ENCODE measurements at regions not wholly inside any gene's neighbourhood (a gene's known extent, or its start where the extent isn't known, plus 50 kb on each side); places are given as distances from the start of the nearest gene placed in this dataset.
"Not testable (repeated sequence)": the region's sequence is repeated elsewhere in the genome, so short reads cannot be mapped to it uniquely, and the experiment has no call there.

- H3K4me2 ChIP-seq (ENCODE audit: low read depth, low read length); H3K4me1 ChIP-seq (ENCODE audit: insufficient read depth, low read length); BruUV-seq (replicated peaks); H3K27me3 ChIP-seq (ENCODE audit: control insufficient read depth in 1 of 2, insufficient read depth in 2 of 2, low read length in 2 of 2); H3K9me3 ChIP-seq (ENCODE audit: low read length); CTCF ChIA-PET (ENCODE audit: low intra/inter-chr PET ratio, low total read pairs); DNase-seq (ENCODE audit: low spot score); intact Hi-C loops (cut with micrococcal nuclease; ENCODE audit: unreplicated experiment); H3K36me3 ChIP-seq (replicated peaks in 1 of 2; ENCODE audit: control insufficient read depth in 1 of 2, insufficient read depth in 2 of 2, low read length in 2 of 2); H3K4me3 ChIP-seq (replicated peaks in 1 of 3; ENCODE audit: insufficient read depth in 1 of 3, low read depth in 2 of 3, low read length in 3 of 3); H3K9ac ChIP-seq (ENCODE audit: insufficient read depth, low read depth, low read length); H3K79me2 ChIP-seq (ENCODE audit: insufficient read depth, low read length); FAIRE-seq; H4K20me1 ChIP-seq (ENCODE audit: insufficient read depth, low read length); H3K27ac ChIP-seq (ENCODE audit: extremely low read length, insufficient read depth, low read length); POLR2A ChIA-PET; ATAC-seq; in situ Hi-C loops (cut with HindIII; ENCODE audit: extremely low pct_ligation_motif_present, low pct_unique_long_range_greater_than_20kb); H2AFZ ChIP-seq (ENCODE audit: low read length): not testable (repeated sequence)
- 4% methylated on average over 10 of the region's 10 CpGs for WGBS (ENCODE audit: low lambda C conversion rate)
Observed at GRCh38 chr2:223190561-223191206, 138.7 kb downstream of the KCNE4 start.

GRCh38 chr2:223196331-223196730 is 144.3 kb downstream of the KCNE4 start:
- Histone ChIP-seq H2AFZ (ENCODE audit: low read length) (no peak overlapping the region), H3K27ac (ENCODE audit: extremely low read length, insufficient read depth, low read length) (no peak overlapping the region), H3K27me3 (ENCODE audit: control insufficient read depth in 1 of 2, insufficient read depth in 2 of 2, low read length in 2 of 2) (peaks cover 0 to 6% of the 10 kb centered on the region in 2 experiments; a peak in 1 of 5 replicates), H3K9ac (ENCODE audit: insufficient read depth, low read depth, low read length) (no peak overlapping the region), H3K4me2 (ENCODE audit: low read depth, low read length) (no peak overlapping the region), H3K4me3 (replicated peaks in 1 of 3; ENCODE audit: insufficient read depth in 1 of 3, low read depth in 2 of 3, low read length in 3 of 3) (no peak overlapping the region), H3K9me3 (ENCODE audit: low read length) (no peaks in the 10 kb centered on the region), H3K79me2 (ENCODE audit: insufficient read depth, low read length) (no peaks in the 10 kb centered on the region), H4K20me1 (ENCODE audit: insufficient read depth, low read length) (no peaks in the 10 kb centered on the region), H3K4me1 (ENCODE audit: insufficient read depth, low read length) (no peaks in the 10 kb centered on the region), H3K36me3 (replicated peaks in 1 of 2; ENCODE audit: control insufficient read depth in 1 of 2, insufficient read depth in 2 of 2, low read length in 2 of 2) (no peaks in the 10 kb centered on the region)
- ATAC-seq (no peak), FAIRE-seq (no peak), DNase-seq (ENCODE audit: low spot score) (no peak)
- ChIA-PET POLR2A (no interaction called here), CTCF (ENCODE audit: low intra/inter-chr PET ratio, low total read pairs) (no interaction called here)
- TF ChIP-seq TBX2 (CRISPR knock-in tag; IDR thresholded peaks at IDR 0.05; ENCODE audit: borderline replicate concordance), result no peak
- no peak for TF ChIP-seq KLF6 (CRISPR knock-in tag; IDR thresholded peaks at IDR 0.05)
- TF ChIP-seq YY1 (IDR thresholded peaks at IDR 0.05; ENCODE audit: insufficient read depth, insufficient replicate concordance, low read depth, low read length), result no peak
- no peak for TF ChIP-seq ZFY (CRISPR knock-in tag; IDR thresholded peaks at IDR 0.05)
- no peak for TF ChIP-seq ZNF781 (CRISPR knock-in tag; IDR thresholded peaks at IDR 0.05; ENCODE audit: borderline replicate concordance, not compliant biosample characterization)
- 3% methylated on average over 5 of the region's 5 CpGs for WGBS (ENCODE audit: low lambda C conversion rate)
- intact Hi-C loops (cut with micrococcal nuclease; ENCODE audit: unreplicated experiment) (no loop called here), in situ Hi-C loops (cut with HindIII; ENCODE audit: extremely low pct_ligation_motif_present, low pct_unique_long_range_greater_than_20kb) (no loop called here)
- no TSS peak for BruUV-seq (replicated peaks)

All from HepG2 (cell line).